Panc1 (cell line): ENCODE measurements at regions not wholly inside any gene's neighbourhood (a gene's known extent, or its start where the extent isn't known, plus 50 kb on each side); places are given as distances from the start of the nearest gene placed in this dataset.

Source experiments
- ATAC-seq: fragments of 200-7000 bp; cut with Tn5 transposase; 2 replicates; pipeline ENCODE4 v1.9.1; 2020; ENCODE audit warnings: mild to moderate bottlenecking, moderate library complexity
- BruUV-seq: library from RNA; stranded (reverse); fragments of 400-500 nt; replicated peaks from 2 replicates; lab custom pipeline; 2021; lab: Mats Ljungman, UMichigan
- CTCF ChIA-PET: fragments of 300-600 bp; sonication (Branson Sonifier 250); formaldehyde crosslinking; loops from one replicate; lab custom pipeline; 2022; ENCODE audit warnings: antibody characterized with exemption; lab: Charles Lee
- POLR2A ChIA-PET: fragments of 300-600 bp; sonication (Branson Sonifier 250); formaldehyde crosslinking; loops from one replicate; lab custom pipeline; 2022; ENCODE audit warnings: antibody characterized with exemption; lab: Charles Lee
- DNase-seq: peaks from one replicate; pipeline ENCODE4 v3.0.0-alpha.2; 2010; ENCODE audit warnings: low read depth, low spot score
- H3K27ac ChIP-seq: 2 replicates; pipeline ENCODE4 v1.5.1; 2011; ENCODE audit warnings: mild to moderate bottlenecking, low read length, inconsistent platforms
- H3K27me3 ChIP-seq: fragments of 200-500 bp; sonication (Bioruptor generic); 2 replicates; pipeline ENCODE4 v1.6.0; 2014; ENCODE audit warnings: low read length, inconsistent platforms; ENCODE audit not compliant: control insufficient read depth, insufficient read depth
- H3K36me3 ChIP-seq: fragments of 200-500 bp; sonication (Bioruptor generic); 2 replicates; pipeline ENCODE4 v1.5.1; 2014; ENCODE audit warnings: inconsistent platforms, mild to moderate bottlenecking, low read length, moderate library complexity; ENCODE audit not compliant: control insufficient read depth, insufficient read depth
- H3K4me1 ChIP-seq: 2 replicates; pipeline ENCODE4 v1.5.1; 2011; ENCODE audit warnings: inconsistent platforms, mild to moderate bottlenecking, low read length, moderate library complexity; ENCODE audit not compliant: control insufficient read depth, insufficient read depth
- H3K4me3 ChIP-seq, 2 experiments: 2 replicates each; pipeline ENCODE4 v1.5.1; 2011 to 2012; ENCODE audit warnings: low read depth in 2 of 2, low read length in 2 of 2, mild to moderate bottlenecking in 2 of 2, inconsistent platforms in 1 of 2, moderate library complexity in 1 of 2
- H3K9me3 ChIP-seq: fragments of 200-500 bp; sonication (Bioruptor generic); 2 replicates; pipeline ENCODE4 v1.5.1; 2014; ENCODE audit warnings: low read depth, mild to moderate bottlenecking, inconsistent platforms, low read length, moderate library complexity; ENCODE audit not compliant: control insufficient read depth, insufficient read depth
- CTCF ChIP-seq: fragments of 450-650 bp; IDR thresholded peaks from 2 replicates; pipeline ENCODE4 v1.5.1; 2017; ENCODE audit warnings: mild to moderate bottlenecking
- POLR2AphosphoS5 ChIP-seq: IDR thresholded peaks from 2 replicates; pipeline ENCODE4 v1.6.1; 2012; ENCODE audit warnings: mild to moderate bottlenecking, low read depth, low read length, moderate library complexity
- REST ChIP-seq, 2 experiments: IDR thresholded peaks; 2 replicates each; pipeline ENCODE4 v1.6.1; 2011 to 2012; ENCODE audit warnings: low read depth in 2 of 2, control low read depth in 1 of 2, low read length in 1 of 2, mild to moderate bottlenecking in 1 of 2, moderate library complexity in 1 of 2; ENCODE audit not compliant: insufficient read depth in 1 of 2
- SIN3A ChIP-seq: IDR thresholded peaks from 2 replicates; pipeline ENCODE4 v1.6.1; 2012; ENCODE audit warnings: low read depth, mild to moderate bottlenecking, low read length, moderate library complexity, borderline replicate concordance; ENCODE audit not compliant: insufficient read depth
- TCF7L2 ChIP-seq: IDR thresholded peaks from 2 replicates; pipeline ENCODE4 v1.6.1; 2011; ENCODE audit warnings: mild to moderate bottlenecking, low read depth, low read length, inconsistent platforms
- in situ Hi-C: cut with HindIII; loops from 2 replicates; pipeline ENCODE4 v1.10.0; 2016; ENCODE audit warnings: low sequenced_read_pairs, low pct_unique_long_range_greater_than_20kb
- intact Hi-C: fragments of 100-400 bp; cut with micrococcal nuclease; formaldehyde crosslinking; loops from one replicate; pipeline ENCODE4 v1.10.0; 2022; ENCODE audit not compliant: unreplicated experiment

- POLR2A ChIA-PET, result no interaction called here
- ATAC-seq, result no peak
- intact Hi-C loops, result no loop called here
Measured at GRCh38 chr6:147922799-147923198, 414.3 kb downstream of the SAMD5 start.

DNA sequence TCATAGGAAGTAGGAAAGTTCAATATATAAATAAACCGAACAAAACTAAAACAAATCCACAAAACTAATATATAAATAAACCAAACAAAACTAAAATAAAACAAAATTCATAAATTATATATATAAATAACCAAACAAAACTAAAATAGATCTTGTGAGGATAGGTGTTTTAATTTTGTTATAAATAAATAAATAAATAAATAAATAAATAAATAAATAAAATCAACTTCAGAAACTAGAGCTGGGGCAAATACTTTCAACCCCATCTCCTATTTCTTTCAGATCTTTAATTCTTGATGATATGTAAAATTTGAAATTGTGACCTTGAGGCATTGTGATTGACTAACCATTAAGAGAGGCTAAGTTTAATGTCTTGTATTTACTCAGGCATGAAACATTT, 416.1 kb downstream of the SAMD5 start:
- POLR2A ChIA-PET, result no interaction called here
- intact Hi-C loops (no loop called here), in situ Hi-C loops (no loop called here)
- Histone ChIP-seq H3K9me3 (no peaks in the 10 kb centered on the region), H3K27me3 (no peaks in the 10 kb centered on the region), H3K36me3 (no peaks in the 10 kb centered on the region), H3K4me1 (no peaks in the 10 kb centered on the region), H3K4me3 (no peak overlapping the region), H3K27ac (no peak overlapping the region)
- ATAC-seq, result no peak
- no peak for DNase-seq
- CTCF ChIA-PET, result no interaction called here
- no TSS peak for BruUV-seq
- TF ChIP-seq TCF7L2, result no peak
- TF ChIP-seq REST (IDR thresholded peaks at IDR 0.05; ENCODE audit: insufficient read depth in 1 of 2, low read depth in 2 of 2, low read length in 1 of 2), result no peak
- TF ChIP-seq CTCF, result no peak

More at GRCh38 chr6:147922799-147923198, 414.3 kb downstream of the SAMD5 start:
- in situ Hi-C loops, result no loop called here
- no peak for TF ChIP-seq REST (IDR thresholded peaks at IDR 0.05; ENCODE audit: insufficient read depth in 1 of 2, low read depth in 2 of 2, low read length in 1 of 2)
- no TSS peak for BruUV-seq
- Histone ChIP-seq H3K9me3 (no peaks in the 10 kb centered on the region), H3K36me3 (no peaks in the 10 kb centered on the region), H3K27ac (no peak overlapping the region), H3K4me3 (no peak overlapping the region), H3K4me1 (no peaks in the 10 kb centered on the region), H3K27me3 (no peaks in the 10 kb centered on the region)
- CTCF ChIA-PET, result no interaction called here
- no peak for DNase-seq

DNA sequence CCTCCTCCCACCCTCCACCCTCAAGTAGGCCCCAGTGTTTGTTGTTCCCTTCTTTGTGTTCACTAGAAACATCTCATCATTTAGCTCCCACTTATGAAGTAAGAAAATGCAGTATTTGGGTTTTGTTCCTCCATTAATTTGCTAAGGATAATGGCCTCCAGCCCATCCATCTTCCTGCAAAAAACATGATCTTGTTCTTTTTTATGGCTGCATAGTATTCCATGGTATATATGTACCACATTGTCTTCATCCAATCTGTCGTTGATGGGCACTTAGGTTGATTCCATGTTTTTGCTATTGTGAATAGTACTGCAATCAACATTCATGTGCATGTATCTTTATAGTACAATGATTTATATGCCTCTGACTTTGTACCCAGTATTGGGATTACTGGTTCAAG, 416.8 kb upstream of the SASH1 start:
- ATAC-seq, result no peak
- no TSS peak for BruUV-seq
- POLR2A ChIA-PET, result no interaction called here

More for the DNA sequence above, 416.8 kb upstream of the SASH1 start:
- no peak for TF ChIP-seq POLR2AphosphoS5
- TF ChIP-seq CTCF, result no peak
- no peak for TF ChIP-seq TCF7L2
- no peak for TF ChIP-seq REST (IDR thresholded peaks at IDR 0.05; ENCODE audit: insufficient read depth in 1 of 2, low read depth in 2 of 2, low read length in 1 of 2)
- TF ChIP-seq SIN3A, result no peak
- CTCF ChIA-PET, result no interaction called here
- in situ Hi-C loops (no loop called here), intact Hi-C loops (no loop called here)
- Histone ChIP-seq H3K9me3 (no peaks in the 10 kb centered on the region), H3K4me1 (no peaks in the 10 kb centered on the region), H3K4me3 (no peak overlapping the region), H3K27ac (no peak overlapping the region), H3K36me3 (no peaks in the 10 kb centered on the region), H3K27me3 (no peaks in the 10 kb centered on the region)
- DNase-seq, result no peak
